GM04504 (cell line): ENCODE measurements at regions not wholly inside any gene's neighbourhood (a gene's known extent, or its start where the extent isn't known, plus 50 kb on each side); places are given as distances from the start of the nearest gene placed in this dataset.

Source experiments
- DNase-seq: peaks from one replicate; pipeline ENCODE4 v3.0.0-alpha.2; 2012; ENCODE audit warnings: low read depth

- no peak for DNase-seq
These were observed 880.2 kb upstream of the EPHA6 start for GRCh38 chr3:95934181-95934580.

- no peak for DNase-seq
These were observed 875.1 kb upstream of the EPHA6 start for GRCh38 chr3:95939235-95939809.

- DNase-seq: no peak
These were observed 848.6 kb upstream of the EPHA6 start for GRCh38 chr3:95965704-95966336.

- no peak for DNase-seq
These were observed 842.8 kb upstream of the EPHA6 start for GRCh38 chr3:95971573-95971972.

- no peak for DNase-seq
These were observed 820.1 kb upstream of the EPHA6 start for GRCh38 chr3:95994338-95994737.

- DNase-seq: no peak
These were observed 813.4 kb upstream of the EPHA6 start for GRCh38 chr3:96000966-96001365.

GRCh38 chr3:96007650-96008195, 806.7 kb upstream of the EPHA6 start:
- no peak for DNase-seq

- no peak for DNase-seq
These were observed 801.5 kb upstream of the EPHA6 start for GRCh38 chr3:96012939-96013338.

- DNase-seq: no peak
These were observed 796.8 kb upstream of the EPHA6 start for GRCh38 chr3:96017556-96017955.

GRCh38 chr3:96022676-96023075, 791.7 kb upstream of the EPHA6 start:
- no peak for DNase-seq

- no peak for DNase-seq
These were observed 786.7 kb upstream of the EPHA6 start for GRCh38 chr3:96027718-96028117.

GRCh38 chr3:96039632-96040031, 774.8 kb upstream of the EPHA6 start:
- no peak for DNase-seq

GRCh38 chr3:96059301-96059700, 755.1 kb upstream of the EPHA6 start:
- no peak for DNase-seq

- DNase-seq: no peak
These were observed 745.3 kb upstream of the EPHA6 start for GRCh38 chr3:96069065-96069464.

- no peak for DNase-seq
These were observed 743.7 kb upstream of the EPHA6 start for GRCh38 chr3:96070678-96071077.

GRCh38 chr3:96071097-96071496, 743.3 kb upstream of the EPHA6 start:
- DNase-seq: no peak

- no peak for DNase-seq
These were observed 742.2 kb upstream of the EPHA6 start for GRCh38 chr3:96072226-96072625.

- DNase-seq: no peak
These were observed 730.8 kb upstream of the EPHA6 start for GRCh38 chr3:96083610-96084009.

GRCh38 chr3:96086018-96086417, 728.4 kb upstream of the EPHA6 start:
- no peak for DNase-seq

- DNase-seq: no peak
These were observed 713.3 kb upstream of the EPHA6 start for GRCh38 chr3:96101006-96101560.

- DNase-seq: no peak
These were observed 707.7 kb upstream of the EPHA6 start for GRCh38 chr3:96106701-96107100.
